ENCODE measurements at regions not wholly inside any gene's neighbourhood (a gene's known extent, or its start where the extent isn't known, plus 50 kb on each side); places are given as distances from the start of the nearest gene placed in this dataset.

DNA sequence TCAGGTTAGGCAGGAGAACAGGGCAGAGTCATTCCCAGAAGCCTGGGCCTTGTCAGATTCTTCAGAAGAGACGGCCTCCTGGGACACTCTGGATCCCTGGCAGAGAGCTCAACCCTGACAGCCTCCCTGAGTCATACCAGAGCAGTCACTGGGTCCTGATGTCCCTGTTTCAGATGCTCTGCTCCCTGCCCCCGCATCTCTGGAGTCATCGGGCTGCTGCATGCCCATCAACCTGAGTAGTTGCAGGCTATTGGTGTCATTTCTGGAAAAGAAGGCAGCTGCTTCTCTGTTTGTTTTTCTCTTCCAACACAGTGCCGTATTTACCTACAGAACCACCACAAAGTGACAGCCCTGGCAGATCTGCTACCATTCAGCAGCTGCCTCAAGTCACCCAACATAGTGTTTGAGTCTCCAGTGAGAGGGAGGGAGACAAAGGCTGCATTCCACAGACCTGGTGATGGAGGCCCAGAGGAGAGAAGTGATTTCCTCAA lies 145.1 kb downstream of the B3GNT2 start (continued):
- TF ChIP-seq, protein P1, sequence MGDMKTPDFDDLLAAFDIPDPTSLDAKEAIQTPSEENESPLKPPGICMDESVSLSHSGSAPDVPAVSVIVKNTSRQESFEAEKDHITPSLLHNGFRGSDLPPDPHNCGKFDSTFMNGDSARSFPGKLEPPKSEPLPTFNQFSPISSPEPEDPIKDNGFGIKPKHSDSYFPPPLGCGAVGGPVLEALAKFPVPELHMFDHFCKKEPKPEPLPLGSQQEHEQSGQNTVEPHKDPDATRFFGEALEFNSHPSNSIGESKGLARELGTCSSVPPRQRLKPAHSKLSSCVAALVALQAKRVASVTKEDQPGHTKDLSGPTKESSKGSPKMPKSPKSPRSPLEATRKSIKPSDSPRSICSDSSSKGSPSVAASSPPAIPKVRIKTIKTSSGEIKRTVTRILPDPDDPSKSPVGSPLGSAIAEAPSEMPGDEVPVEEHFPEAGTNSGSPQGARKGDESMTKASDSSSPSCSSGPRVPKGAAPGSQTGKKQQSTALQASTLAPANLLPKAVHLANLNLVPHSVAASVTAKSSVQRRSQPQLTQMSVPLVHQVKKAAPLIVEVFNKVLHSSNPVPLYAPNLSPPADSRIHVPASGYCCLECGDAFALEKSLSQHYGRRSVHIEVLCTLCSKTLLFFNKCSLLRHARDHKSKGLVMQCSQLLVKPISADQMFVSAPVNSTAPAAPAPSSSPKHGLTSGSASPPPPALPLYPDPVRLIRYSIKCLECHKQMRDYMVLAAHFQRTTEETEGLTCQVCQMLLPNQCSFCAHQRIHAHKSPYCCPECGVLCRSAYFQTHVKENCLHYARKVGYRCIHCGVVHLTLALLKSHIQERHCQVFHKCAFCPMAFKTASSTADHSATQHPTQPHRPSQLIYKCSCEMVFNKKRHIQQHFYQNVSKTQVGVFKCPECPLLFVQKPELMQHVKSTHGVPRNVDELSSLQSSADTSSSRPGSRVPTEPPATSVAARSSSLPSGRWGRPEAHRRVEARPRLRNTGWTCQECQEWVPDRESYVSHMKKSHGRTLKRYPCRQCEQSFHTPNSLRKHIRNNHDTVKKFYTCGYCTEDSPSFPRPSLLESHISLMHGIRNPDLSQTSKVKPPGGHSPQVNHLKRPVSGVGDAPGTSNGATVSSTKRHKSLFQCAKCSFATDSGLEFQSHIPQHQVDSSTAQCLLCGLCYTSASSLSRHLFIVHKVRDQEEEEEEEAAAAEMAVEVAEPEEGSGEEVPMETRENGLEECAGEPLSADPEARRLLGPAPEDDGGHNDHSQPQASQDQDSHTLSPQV (IDR thresholded peaks at IDR 0.05) = 0 out of 2 replicates have a peak, but pooled peaks have one; percentile 23
- TF ChIP-seq ZNF133 (CRISPR knock-in tag; IDR thresholded peaks at IDR 0.05) (no peak), KLF16 (IDR thresholded peaks at IDR 0.05) (no peak), RBM14 (IDR thresholded peaks at IDR 0.05; ENCODE audit: borderline replicate concordance, insufficient read depth, low read depth, low read length) (no peak), ZNF316 (IDR thresholded peaks at IDR 0.05) (no peak), ZFX (CRISPR knock-in tag; IDR thresholded peaks at IDR 0.05) (no peak), MEIS2 (IDR thresholded peaks at IDR 0.05; ENCODE audit: partially characterized antibody) (peak; percentile 11), NRF1 (conservative IDR thresholded peaks at IDR 0.05 in 1 of 2, IDR thresholded peaks at IDR 0.05 in 1 of 2) (0 out of 4 replicates have a peak, but pooled peaks of 1 of the 2 experiments have one; percentile 18), ZNF124 (CRISPR knock-in tag; IDR thresholded peaks at IDR 0.05) (no peak)
- TF ChIP-seq, protein P2, sequence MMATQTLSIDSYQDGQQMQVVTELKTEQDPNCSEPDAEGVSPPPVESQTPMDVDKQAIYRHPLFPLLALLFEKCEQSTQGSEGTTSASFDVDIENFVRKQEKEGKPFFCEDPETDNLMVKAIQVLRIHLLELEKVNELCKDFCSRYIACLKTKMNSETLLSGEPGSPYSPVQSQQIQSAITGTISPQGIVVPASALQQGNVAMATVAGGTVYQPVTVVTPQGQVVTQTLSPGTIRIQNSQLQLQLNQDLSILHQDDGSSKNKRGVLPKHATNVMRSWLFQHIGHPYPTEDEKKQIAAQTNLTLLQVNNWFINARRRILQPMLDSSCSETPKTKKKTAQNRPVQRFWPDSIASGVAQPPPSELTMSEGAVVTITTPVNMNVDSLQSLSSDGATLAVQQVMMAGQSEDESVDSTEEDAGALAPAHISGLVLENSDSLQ (IDR thresholded peaks at IDR 0.05) = peak; percentile 63
